ENCODE measurements at regions not wholly inside any gene's neighbourhood (a gene's known extent, or its start where the extent isn't known, plus 50 kb on each side); places are given as distances from the start of the nearest gene placed in this dataset.
"Not testable (repeated sequence)": the region's sequence is repeated elsewhere in the genome, so short reads cannot be mapped to it uniquely, and the experiment has no call there.

DNA sequence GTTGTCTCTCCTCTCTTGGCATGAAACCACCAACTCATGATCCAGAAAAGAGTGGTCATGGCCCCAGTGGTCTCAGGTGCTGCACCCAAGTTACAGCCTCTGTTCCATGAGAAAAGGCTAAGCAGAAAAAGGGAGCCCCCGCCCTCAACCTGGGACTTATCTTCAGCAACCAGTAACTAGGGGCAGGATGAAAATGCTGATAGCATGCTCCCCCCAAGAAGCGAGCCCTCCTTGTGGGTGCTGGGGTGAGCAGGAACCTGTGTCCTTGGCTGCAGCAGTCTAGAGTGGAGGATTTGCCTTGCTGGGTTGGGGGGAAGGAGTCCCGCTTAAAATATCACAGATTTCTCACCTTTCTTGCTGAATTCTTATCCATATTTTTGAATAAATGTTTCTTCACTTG, 490.0 kb downstream of the SUCLG1 start:
- no peak for DNase-seq
- ATAC-seq: no peak

DNA sequence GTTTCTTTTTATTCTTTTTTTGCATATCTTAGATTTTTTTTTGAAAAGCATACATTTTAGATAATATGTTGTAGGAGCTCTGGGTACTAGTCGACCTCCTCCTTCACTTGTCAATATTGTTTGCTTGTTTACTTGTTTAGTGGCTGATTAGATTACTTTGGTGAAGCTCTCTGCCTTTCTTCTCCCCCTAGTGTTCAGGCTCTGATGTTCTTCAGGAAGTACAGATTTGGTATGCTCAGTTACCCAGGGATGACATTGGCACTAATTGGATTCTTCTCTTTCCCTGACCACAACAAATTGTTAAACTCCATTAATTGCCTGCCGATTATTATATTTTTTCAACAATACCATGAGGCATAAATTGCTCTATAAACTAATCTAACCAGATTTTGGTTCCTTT, 491.2 kb downstream of the SUCLG1 start:
- DNase-seq (no peak), ATAC-seq (no peak)

DNA sequence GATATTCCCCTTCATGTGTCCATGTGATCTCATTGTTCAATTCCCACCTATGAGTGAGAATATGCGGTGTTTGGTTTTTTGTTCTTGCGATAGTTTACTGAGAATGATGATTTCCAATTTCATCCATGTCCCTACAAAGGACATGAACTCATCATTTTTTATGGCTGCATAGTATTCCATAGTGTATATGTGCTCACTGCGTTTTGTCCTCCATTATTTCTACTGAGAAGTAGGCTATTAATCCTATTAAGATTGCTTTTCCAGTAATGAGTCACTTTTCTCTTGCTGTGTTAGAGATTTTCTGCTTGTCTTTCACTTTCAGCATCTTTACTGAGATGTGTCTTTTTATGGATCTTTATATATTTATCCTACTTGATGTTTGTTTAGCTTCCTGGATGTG, 492.1 kb downstream of the SUCLG1 start:
- DNase-seq, ATAC-seq: not testable (repeated sequence)

DNA sequence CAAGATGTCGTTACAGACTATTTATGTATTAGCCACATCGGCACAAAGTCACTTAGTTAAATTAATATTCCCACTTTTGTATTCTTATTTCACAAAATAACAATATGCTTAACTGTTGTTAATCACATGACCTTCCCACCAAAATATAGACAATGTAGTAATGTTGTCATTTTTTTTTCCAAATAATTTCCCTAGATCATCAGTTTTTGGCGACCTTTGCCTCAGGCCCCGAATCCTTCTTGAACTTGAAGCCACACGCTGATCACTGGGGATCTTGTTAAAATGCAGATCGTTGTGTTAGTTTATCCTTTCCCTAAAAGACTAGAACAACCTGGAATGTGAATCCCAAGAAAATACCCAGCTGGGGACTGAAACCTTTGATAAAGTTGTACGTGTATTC, 497.6 kb downstream of the SUCLG1 start:
- no peak for ATAC-seq
- DNase-seq: no peak

DNA sequence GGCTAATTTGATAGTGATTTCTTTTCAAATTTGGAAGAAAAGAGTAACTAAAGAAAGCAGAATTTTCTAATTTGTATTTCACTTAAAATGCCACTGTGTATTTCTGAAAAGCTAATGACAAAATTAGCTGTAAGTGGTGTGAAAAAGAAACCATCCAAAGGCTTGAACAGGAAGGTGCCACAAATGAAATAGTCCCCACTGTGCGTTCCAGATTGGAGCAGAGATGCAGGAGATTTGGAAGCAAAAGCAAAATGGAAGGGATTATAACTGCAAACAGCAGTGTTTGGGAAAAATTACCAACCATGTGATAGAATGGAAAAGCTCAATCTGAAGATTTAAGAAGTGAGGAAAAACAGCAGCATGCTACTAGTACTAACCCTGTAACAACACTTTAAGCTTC, 498.7 kb downstream of the SUCLG1 start:
- no peak for ATAC-seq
- no peak for DNase-seq

DNA sequence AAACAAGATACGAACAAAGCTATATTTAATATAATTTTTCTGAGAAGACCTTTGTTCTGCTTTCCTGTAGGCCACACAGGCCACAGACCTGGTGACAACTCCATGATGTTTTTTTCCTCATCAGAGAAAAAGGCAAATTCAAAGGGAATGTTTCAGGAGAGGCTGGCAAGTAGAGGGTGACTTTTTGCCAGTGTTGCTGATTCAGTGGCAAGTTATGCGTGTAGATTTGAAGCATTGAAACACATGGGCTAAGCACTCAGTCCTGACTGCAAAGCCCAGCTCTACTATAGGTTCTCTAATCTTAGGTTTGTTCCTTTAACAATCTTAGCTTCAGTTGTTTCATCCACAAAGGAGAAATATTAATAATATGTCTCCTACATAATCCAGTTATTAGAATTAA, 499.8 kb downstream of the SUCLG1 start:
- DNase-seq (no peak), ATAC-seq (no peak)

DNA sequence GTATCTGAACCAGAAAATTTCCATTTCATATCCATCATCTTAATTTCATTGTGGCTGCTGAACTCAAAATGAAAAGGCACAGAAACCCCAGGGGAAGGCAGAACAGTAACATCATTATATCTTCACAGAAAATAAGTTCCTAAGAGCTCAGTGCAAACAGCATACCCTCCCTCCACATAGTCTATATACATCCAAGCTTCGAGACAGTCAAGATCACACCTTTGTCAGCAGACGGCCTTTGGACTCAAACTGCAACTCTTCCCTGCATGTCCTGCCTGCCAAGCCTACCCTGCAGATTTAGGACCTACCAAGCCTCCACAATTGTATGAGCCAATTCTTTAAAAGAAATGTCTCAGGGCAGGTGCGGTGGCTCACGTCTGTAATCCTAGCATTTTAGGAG, 502.1 kb downstream of the SUCLG1 start:
- ATAC-seq: no peak

DNA sequence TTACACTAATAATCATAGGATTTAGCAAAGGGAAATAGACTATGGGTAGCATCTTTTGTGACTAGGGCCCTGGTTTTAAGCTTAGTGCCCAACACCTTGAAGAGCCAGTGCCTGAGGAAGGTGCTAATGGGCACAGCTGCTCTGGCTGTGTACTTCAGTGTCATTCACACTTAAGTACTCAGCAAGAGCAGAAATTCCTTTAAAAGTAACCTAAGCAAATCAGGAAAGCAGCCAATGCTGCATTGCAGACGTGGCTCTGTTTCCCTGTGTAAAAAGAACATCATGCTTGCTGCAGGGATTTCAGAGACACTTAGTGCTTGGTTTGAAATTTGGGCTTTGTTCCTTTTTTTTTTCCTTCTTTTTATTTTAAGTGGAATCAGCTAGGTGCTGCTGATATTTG, 505.4 kb downstream of the SUCLG1 start:
- ATAC-seq (no peak), DNase-seq (no peak)

More for the DNA sequence above, 502.1 kb downstream of the SUCLG1 start:
- no peak for DNase-seq

DNA sequence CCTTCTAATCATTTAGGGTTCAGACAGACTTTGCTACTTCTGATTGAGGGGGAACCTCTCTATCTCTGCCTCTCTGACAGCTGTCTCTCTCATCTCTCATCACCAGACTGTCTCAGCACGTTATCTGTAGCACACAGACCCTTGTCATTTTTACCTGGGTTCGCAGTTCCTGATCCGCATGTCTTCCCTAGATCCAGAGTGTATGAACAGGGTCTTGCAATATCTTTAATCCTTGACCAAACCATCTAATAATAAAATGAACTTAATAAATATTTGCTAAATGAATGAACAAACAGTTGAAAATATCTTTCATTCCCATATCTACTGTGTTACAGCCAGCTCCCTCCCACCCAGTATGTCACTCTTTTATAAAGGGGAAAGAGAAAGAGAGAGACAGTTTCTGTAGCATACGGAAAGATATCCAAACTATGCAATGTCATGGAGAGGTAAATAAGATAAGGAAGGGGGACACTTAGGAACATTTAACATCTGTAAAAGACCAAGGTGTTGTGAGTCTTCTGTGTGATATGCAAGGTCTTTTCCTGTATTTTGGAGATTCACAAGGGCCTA, 507.6 kb downstream of the SUCLG1 start:
- ATAC-seq: no peak
- no peak for DNase-seq

DNA sequence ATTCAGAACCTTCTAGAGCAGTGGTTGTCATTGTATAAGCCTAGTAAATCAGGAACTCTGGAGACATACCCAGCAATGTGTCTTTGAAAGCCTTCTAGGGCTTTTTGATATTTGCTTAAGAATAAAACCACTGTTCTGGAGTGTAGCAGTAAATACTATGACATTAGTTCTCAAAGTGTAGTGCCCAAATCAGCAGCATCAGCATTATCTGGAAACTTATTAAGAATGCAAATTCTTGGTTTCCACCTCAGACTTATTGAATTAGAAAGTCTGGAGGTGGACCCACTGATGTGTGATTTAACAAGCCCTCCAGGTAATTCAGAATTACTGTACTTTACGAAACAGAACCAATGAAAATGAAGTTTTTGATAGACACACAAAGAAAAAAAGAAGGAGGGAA, 509.7 kb downstream of the SUCLG1 start:
- no peak for DNase-seq
- no peak for ATAC-seq

DNA sequence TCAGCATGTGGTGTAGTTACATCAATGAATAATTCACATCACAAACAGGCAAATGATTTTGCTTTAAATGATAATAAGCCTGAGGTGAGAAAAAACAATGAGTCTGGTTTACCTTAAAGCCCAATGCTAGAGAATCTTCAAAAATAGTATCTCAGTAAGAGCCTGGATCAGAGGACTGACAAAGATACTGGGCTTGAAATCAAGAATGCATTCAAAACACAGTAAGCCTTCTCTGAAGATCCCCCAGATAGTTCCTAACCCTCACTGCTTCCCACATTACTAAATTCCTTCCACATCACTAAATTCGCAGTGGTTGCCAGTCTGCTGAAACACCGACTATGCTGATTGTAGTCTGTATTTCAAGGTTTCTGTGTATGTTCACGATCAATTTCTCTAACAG, 514.9 kb downstream of the SUCLG1 start:
- ATAC-seq (no peak), DNase-seq (no peak)

DNA sequence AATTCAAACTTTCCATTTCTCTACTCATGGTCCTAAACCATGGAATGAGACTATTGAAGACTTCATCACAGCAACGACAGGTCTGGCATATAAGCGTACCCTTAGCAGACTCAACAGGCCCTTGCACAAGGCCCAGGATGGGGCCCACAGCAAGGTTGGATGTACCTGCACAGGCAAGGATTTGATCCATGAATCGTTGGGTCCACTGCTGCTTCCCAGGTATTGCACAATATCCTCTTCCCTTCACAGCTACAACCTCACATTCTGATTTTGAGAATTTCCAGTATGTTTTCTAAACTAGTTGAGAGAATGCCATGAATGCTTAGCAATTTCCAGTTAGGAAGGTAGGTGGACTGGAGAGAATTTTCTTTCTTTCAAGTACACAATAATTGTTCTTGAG, 515.8 kb downstream of the SUCLG1 start:
- ATAC-seq (no peak), DNase-seq (no peak)

DNA sequence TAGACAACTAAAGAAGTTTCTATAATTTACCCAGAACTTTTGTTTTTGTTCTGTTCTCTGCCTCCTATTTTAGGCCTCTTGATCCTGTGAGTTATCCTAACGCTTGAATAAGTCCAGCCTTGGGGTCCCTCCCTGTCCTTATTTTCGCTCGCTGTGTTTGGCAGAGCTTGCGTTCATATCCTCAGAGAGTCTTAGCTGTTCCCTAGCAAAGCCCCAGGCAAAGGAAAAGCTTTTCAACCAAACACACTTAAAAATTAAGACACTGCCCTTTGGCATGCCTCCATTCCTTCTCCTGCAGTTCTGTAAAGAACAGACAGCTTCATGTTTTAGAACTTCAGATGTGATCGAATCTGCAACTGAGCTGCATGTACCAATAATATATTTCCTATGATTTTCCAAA, 517.2 kb downstream of the SUCLG1 start:
- DNase-seq (no peak), ATAC-seq (no peak)

DNA sequence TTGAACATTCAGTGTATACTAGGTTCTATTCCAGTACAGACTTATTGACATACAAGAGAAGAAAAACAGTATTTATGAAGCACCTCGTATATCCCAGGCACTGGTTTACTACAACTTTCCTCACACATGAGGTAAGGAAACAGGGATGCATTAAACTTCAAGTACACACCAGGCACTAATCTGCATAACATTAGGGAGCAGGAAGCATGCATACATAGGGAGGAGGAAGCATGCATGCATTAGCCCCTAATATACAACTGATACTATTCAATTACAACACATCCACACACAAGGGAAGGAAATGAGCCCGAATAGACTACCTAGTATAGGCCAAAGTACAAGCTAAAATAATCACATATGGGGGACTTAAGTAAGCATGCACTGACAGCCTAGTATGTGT, 525.3 kb downstream of the SUCLG1 start:
- no peak for DNase-seq
- ATAC-seq: no peak

DNA sequence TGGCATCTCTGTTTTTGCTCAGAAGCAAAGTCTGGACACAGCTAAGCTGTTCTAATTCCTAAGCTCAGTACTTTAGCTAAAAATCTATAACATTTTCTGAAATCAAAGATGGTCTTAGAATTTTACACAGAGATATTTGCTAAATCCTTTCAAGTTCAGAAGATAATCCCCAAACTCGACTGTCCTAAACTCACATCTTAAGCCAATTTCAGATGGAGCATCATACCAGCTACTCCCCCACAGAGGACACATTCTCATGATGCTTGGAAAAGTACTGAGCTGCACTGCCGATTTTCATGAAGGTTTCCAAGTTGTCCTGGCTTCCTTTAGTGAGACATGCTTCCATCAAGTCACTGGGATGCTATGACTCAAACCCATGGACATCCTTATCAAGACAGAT, 535.5 kb downstream of the SUCLG1 start:
- no peak for DNase-seq
- no peak for ATAC-seq

DNA sequence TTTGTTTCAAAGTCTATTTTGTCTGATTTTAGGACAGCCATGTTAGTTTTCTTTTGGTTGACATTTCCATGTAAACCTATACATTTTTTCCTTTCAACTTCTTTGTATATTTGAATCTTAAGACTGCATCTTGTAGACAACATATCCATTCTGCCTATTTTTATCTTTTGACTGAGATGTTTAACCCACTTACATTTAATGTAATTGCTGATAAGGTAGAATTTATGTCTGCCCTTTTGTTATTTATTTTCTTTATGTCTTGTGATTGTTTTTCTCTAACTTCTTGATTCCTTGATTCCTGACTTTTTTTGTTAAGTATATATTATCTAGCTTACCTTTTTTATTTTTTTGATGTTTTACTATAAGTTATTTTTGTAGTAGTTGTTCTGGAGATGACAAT, 542.5 kb downstream of the SUCLG1 start:
- DNase-seq: no peak
- ATAC-seq: no peak

DNA sequence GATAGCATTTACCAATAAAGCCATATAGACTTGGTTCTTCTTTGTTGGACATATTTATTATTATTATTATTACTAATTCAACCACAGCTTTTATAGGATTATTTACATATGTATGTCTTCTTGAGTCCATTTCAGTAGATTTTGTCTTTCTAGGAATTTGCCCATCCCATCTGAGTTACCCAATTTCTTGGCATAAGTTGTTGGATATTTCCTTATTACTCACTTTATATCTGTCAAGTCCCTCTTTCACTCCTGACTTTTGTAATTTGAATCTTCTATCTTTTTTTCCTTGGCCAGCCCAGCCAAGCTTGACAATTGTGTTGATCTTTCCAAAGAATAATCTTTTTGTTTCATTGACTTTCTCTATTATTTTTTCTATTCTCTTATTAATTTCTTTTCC, 543.7 kb downstream of the SUCLG1 start:
- DNase-seq (no peak), ATAC-seq (no peak)

DNA sequence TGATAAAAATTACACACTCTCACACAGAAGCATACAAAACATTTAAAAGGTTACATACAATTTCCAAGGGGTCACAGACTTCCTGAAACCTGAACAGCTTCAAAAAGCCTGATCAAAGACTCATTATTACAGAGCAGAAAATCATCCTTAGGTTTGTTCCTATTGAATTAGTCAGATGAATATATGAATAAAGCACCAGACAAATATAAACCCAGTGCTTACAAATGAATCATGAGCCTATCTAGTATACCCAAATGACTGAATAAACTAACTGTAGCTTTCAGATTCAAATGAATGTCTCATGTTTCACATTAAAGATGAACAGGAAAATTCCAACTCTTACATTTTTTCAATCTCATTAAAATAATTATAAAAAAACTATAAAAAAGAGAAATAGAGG, 550.3 kb downstream of the SUCLG1 start:
- ATAC-seq (no peak), DNase-seq (no peak)

DNA sequence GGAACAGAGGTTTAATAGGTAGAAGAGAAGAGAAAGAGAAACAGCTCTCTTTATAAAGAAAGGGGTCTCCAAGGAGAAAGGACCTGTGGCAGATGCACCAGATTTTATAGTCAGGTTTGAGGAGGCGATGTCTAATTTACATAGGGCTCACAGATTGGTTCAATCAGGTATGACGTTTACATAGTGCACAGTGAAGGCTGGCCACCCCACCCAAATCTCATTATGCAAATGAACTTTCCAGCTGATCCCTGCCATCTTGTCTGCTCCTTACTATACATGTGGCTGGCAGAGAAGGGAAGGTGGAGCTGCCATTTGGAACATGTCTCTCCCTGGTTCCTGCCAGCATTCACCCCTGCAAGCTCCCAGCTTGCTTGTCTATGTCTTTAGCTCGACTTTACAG, 557.8 kb downstream of the SUCLG1 start:
- DNase-seq (no peak), ATAC-seq (no peak)

DNA sequence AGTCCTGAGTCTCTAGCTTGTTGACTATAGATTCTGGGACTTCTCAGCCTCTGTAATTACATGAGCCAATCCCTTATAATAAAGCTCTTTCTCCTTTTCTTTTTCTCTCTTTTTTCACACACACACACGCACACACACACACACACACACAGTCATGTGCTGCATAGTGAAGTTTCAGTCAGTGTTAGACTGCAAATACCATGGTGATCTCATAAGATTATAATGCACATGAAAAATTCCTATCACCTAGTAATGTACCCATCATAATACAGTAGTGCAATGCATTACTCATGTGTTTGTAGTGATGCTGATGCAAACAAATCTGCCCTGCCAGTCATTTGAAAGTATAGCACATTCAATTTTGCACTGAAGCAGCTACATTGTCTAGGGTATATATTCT, 558.2 kb downstream of the SUCLG1 start:
- no peak for DNase-seq

DNA sequence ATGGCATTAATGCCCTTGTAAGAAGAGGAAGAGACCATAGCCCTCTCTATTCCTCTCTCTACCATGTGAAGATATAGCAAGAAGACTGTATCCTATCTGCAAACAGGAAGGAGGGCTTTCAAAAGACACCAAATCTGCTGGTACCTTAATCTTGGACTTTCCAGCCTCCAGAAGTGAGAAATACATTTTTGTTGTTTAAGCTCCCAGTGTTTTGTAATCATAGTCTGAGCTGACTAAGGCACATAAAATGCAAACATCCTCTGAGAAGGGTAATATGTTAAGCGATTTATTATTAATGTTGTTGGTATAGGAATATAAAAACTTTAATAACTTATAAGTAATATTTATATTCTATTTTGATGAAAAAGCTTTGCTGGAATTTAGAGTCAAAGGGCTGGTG, 559.8 kb downstream of the SUCLG1 start:
- DNase-seq (no peak), ATAC-seq (no peak)

More for the DNA sequence above, 558.2 kb downstream of the SUCLG1 start:
- no peak for ATAC-seq

DNA sequence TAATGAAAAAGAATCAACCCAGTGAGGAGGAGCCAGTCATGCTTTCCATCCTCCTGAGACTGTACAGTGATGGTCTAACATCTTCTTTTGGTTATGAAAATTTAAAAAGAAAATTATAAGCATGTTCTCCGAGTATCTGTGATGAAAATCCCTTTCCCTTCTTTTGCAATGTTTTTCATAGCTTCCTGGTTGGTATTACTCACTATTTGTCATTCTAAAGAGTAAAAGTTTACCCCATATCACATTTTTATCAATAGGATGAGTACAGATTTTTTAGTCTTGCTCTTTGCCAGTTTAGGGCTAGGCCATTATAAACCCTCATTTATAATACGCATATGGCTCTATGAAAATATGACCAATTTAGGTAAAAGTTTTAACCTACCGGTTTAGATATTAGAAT, 564.1 kb downstream of the SUCLG1 start:
- ATAC-seq (no peak), DNase-seq (no peak)

DNA sequence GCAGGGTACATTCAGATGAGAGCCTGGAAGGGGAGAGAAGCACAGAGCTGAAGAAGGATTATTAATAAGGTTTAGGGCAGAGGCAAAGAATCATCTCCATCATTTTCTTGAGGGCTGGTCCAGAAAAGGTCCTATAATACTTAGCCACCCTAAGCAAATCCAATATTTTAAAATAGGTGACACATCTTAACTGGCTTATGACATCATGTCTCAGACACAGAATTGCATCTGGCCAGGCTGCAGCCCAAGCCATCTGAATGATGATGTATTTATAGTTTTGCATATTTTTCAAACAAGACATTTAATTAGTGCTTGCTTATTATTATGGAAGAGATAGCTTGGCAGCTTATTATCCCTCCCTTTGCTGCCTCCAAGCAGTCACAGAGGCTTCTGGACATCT, 571.3 kb downstream of the SUCLG1 start:
- DNase-seq (no peak), ATAC-seq (no peak)

DNA sequence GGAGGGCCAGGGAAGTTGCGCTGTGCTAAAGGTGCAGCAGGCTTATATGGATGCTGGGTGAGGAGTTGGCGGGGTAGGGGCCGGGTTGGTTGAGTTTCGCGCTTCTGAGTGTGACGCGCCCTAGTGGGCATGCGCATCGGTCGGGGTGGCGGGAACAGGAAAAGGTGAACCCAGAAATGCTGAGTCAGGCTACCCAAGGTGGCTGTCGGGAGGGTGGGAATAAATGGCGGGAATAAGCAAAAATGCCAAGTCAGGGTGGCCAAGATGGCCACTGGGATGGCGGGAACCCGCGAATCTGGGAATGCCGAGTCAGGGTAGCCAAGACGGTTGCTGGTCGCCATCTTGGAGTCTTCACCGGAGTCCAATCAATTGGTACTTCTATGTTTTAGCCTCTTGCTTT, 580.0 kb downstream of the SUCLG1 start:
- ATAC-seq (no peak), DNase-seq (no peak)

DNA sequence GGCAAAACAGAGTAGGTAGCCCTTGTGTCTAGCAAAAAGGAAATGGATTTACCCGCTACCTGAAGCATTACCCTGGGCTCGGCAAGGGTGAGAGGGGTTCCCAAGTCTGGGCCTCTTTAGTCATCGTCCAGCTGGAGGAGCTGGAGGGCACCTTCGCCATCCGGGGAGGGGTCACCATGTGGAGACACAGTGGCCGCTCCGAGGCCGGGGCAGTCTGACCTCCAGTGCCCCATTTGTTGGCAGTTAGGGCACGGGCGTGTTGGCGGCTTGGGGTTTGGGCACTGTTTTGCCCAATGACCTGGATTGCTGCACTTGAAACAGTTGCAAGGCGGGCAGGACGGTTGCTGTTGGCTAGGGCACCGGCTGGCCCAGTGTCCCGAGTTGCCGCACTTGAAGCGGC, 581.8 kb downstream of the SUCLG1 start:
- not testable (repeated sequence) for ATAC-seq, DNase-seq

All from stimulated activated naive CD8-positive, alpha-beta T cell treated with anti-CD3 and anti-CD28 coated beads, Interleukin-15, Interleukin-2, amounts not matched to agents 100 U/mL and 50 U/mL, for 24 hours (primary cell).